ENCODE measurements at regions not wholly inside any gene's neighbourhood (a gene's known extent, or its start where the extent isn't known, plus 50 kb on each side); places are given as distances from the start of the nearest gene placed in this dataset.

DNA sequence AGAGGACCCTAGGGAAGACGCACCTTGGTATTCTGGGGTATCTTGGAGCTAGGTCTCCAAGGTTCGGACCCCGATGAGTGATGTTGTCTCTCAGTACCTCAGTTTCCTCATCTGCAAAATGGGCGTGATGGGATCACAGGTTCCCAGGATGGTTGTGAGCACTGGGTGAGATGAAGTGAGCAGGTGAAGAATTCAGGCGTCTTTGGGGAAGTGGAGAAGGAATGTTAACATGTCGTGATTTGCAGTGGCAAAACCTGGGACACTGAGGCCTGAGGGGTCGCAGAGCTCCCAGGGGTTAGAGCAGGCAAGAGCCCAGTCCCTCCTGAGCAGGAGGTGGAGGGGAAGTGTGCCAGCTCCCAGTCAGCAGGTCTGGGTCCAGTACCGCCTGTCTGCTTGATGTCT, 215.1 kb upstream of the GSE1 start:
- TF ChIP-seq POLR2AphosphoS5 (IDR thresholded peaks at IDR 0.05; ENCODE audit: low read depth, low read length), result no peak
- TF ChIP-seq FOXP2 (optimal IDR thresholded peaks at IDR 0.05; ENCODE audit: borderline replicate concordance, extremely low read depth, extremely low read length, insufficient read depth), result no peak
- TF ChIP-seq, protein P1, sequence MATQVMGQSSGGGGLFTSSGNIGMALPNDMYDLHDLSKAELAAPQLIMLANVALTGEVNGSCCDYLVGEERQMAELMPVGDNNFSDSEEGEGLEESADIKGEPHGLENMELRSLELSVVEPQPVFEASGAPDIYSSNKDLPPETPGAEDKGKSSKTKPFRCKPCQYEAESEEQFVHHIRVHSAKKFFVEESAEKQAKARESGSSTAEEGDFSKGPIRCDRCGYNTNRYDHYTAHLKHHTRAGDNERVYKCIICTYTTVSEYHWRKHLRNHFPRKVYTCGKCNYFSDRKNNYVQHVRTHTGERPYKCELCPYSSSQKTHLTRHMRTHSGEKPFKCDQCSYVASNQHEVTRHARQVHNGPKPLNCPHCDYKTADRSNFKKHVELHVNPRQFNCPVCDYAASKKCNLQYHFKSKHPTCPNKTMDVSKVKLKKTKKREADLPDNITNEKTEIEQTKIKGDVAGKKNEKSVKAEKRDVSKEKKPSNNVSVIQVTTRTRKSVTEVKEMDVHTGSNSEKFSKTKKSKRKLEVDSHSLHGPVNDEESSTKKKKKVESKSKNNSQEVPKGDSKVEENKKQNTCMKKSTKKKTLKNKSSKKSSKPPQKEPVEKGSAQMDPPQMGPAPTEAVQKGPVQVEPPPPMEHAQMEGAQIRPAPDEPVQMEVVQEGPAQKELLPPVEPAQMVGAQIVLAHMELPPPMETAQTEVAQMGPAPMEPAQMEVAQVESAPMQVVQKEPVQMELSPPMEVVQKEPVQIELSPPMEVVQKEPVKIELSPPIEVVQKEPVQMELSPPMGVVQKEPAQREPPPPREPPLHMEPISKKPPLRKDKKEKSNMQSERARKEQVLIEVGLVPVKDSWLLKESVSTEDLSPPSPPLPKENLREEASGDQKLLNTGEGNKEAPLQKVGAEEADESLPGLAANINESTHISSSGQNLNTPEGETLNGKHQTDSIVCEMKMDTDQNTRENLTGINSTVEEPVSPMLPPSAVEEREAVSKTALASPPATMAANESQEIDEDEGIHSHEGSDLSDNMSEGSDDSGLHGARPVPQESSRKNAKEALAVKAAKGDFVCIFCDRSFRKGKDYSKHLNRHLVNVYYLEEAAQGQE (IDR thresholded peaks at IDR 0.05; ENCODE audit: insufficient read depth in 1 of 2, low read depth in 2 of 2, low read length in 2 of 2), result no peak
- no peak for TF ChIP-seq SIN3A (IDR thresholded peaks at IDR 0.05; ENCODE audit: borderline replicate concordance, insufficient read depth, low read length)
- TF ChIP-seq TAF1 (IDR thresholded peaks at IDR 0.05; ENCODE audit: borderline replicate concordance, insufficient read depth, low read length), result no peak

- TF ChIP-seq, protein P1 (IDR thresholded peaks at IDR 0.05; ENCODE audit: insufficient read depth in 1 of 2, low read depth in 2 of 2, low read length in 2 of 2), result no peak
- TF ChIP-seq TAF1 (IDR thresholded peaks at IDR 0.05; ENCODE audit: borderline replicate concordance, insufficient read depth, low read length) (no peak), FOXP2 (optimal IDR thresholded peaks at IDR 0.05; ENCODE audit: borderline replicate concordance, extremely low read depth, extremely low read length, insufficient read depth) (no peak), POLR2AphosphoS5 (IDR thresholded peaks at IDR 0.05; ENCODE audit: low read depth, low read length) (no peak), SIN3A (IDR thresholded peaks at IDR 0.05; ENCODE audit: borderline replicate concordance, insufficient read depth, low read length) (no peak)
Measured at GRCh38 chr16:85398688-85399582, 214.2 kb upstream of the GSE1 start.

DNA sequence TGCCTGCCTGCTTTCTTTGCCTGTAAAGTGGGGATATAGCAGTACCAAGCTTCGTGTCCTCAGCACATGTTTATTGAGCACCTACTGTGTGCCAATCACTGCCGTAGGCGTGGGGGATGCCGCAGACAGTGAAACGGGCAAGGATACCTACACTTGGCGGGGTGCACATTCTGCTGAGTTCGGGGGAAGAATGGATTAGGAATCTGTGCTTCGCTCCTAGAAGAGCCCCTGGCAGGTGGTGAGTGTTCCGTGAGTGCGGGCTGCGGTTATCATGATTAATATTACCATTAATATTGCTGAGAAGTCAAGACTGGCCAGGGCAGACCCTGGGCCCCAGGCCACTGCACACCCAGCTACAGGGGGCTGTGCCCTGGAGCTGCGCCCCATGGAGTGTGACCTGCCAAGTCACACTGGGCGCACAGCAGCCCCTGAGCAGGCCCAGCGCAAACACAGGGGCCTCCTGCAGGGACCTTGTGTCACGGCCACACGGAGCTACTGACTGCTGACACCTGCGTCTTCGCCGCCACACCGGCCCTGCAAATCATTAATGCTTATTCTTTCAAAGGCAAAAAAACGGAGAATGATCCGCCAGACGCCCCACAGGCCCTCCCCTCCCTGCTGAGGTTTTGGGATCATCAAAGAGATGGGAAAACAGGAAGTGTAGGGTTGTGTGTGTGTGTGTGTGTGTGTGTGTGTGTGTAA, 213.4 kb upstream of the GSE1 start:
- TF ChIP-seq, protein P1 (IDR thresholded peaks at IDR 0.05; ENCODE audit: insufficient read depth in 1 of 2, low read depth in 2 of 2, low read length in 2 of 2), result no peak
- TF ChIP-seq FOXP2 (optimal IDR thresholded peaks at IDR 0.05; ENCODE audit: borderline replicate concordance, extremely low read depth, extremely low read length, insufficient read depth), result no peak
- no peak for TF ChIP-seq TAF1 (IDR thresholded peaks at IDR 0.05; ENCODE audit: borderline replicate concordance, insufficient read depth, low read length)
- TF ChIP-seq SIN3A (IDR thresholded peaks at IDR 0.05; ENCODE audit: borderline replicate concordance, insufficient read depth, low read length), result no peak
- TF ChIP-seq POLR2AphosphoS5 (IDR thresholded peaks at IDR 0.05; ENCODE audit: low read depth, low read length), result no peak

- TF ChIP-seq TAF1 (IDR thresholded peaks at IDR 0.05; ENCODE audit: borderline replicate concordance, insufficient read depth, low read length) (no peak), FOXP2 (optimal IDR thresholded peaks at IDR 0.05; ENCODE audit: borderline replicate concordance, extremely low read depth, extremely low read length, insufficient read depth) (no peak), SIN3A (IDR thresholded peaks at IDR 0.05; ENCODE audit: borderline replicate concordance, insufficient read depth, low read length) (no peak), POLR2AphosphoS5 (IDR thresholded peaks at IDR 0.05; ENCODE audit: low read depth, low read length) (no peak)
- TF ChIP-seq, protein P1 (IDR thresholded peaks at IDR 0.05; ENCODE audit: insufficient read depth in 1 of 2, low read depth in 2 of 2, low read length in 2 of 2), result no peak
Measured at GRCh38 chr16:85400305-85401205, 212.6 kb upstream of the GSE1 start.
